ENCODE measurements at regions not wholly inside any gene's neighbourhood (a gene's known extent, or its start where the extent isn't known, plus 50 kb on each side); places are given as distances from the start of the nearest gene placed in this dataset.

GRCh38 chr19:27920774-27921173 lies 1292.2 kb downstream of the UQCRFS1 start (continued):
- no peak for TF ChIP-seq ELF4 (CRISPR knock-in tag; IDR thresholded peaks at IDR 0.05; ENCODE audit: low read depth)
- no peak for TF ChIP-seq EMX1 (CRISPR knock-in tag; IDR thresholded peaks at IDR 0.05)
- no peak for TF ChIP-seq HMGXB4 (CRISPR knock-in tag; IDR thresholded peaks at IDR 0.05)
- TF ChIP-seq JUN (CRISPR knock-in tag; IDR thresholded peaks at IDR 0.05): no peak
- TF ChIP-seq, protein P1, sequence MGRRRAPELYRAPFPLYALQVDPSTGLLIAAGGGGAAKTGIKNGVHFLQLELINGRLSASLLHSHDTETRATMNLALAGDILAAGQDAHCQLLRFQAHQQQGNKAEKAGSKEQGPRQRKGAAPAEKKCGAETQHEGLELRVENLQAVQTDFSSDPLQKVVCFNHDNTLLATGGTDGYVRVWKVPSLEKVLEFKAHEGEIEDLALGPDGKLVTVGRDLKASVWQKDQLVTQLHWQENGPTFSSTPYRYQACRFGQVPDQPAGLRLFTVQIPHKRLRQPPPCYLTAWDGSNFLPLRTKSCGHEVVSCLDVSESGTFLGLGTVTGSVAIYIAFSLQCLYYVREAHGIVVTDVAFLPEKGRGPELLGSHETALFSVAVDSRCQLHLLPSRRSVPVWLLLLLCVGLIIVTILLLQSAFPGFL (CRISPR knock-in tag; IDR thresholded peaks at IDR 0.05; ENCODE audit: borderline replicate concordance): no peak
- no peak for TF ChIP-seq ZNF219 (CRISPR knock-in tag; IDR thresholded peaks at IDR 0.05; ENCODE audit: borderline replicate concordance)

DNA sequence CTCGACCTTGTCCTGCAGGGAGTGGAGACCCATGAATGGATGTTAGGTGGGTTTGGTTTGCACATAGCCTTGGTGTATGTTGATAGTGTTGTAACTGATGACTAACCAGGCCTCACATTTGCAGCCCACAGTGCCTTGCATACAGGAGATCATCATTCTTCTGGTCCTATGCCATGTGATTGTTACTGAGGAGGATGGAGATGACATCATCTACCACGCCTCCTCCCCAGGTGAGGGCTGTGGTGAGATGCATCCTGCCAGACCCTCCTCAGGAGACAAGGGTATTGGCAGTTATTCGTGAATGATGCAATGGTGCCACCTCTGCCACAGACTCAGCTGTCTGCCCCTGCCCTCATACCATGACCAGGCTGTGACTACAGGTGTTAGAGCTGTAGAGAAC lies 1294.1 kb downstream of the UQCRFS1 start:
- Mint-ChIP-seq H3K4me3 (no peak overlapping the region), H3K27ac (no peak overlapping the region), H3K36me3 (peaks cover 61% of the 10 kb centered on the region), H3K9me3 (peaks cover 81% of the 10 kb centered on the region), H3K27me3 (ENCODE audit: low read depth) (no peaks in the 10 kb centered on the region; the same call in 1 of the 2 replicates), H3K4me1 (no peaks in the 10 kb centered on the region)
- TF ChIP-seq IRF1 (CRISPR knock-in tag; IDR thresholded peaks at IDR 0.05): no peak
- TF ChIP-seq ZNF219 (CRISPR knock-in tag; IDR thresholded peaks at IDR 0.05; ENCODE audit: borderline replicate concordance): no peak
- TF ChIP-seq, protein P2, sequence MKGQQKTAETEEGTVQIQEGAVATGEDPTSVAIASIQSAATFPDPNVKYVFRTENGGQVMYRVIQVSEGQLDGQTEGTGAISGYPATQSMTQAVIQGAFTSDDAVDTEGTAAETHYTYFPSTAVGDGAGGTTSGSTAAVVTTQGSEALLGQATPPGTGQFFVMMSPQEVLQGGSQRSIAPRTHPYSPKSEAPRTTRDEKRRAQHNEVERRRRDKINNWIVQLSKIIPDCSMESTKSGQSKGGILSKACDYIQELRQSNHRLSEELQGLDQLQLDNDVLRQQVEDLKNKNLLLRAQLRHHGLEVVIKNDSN (CRISPR knock-in tag; IDR thresholded peaks at IDR 0.05): no peak
- no peak for TF ChIP-seq RELA (CRISPR knock-in tag; IDR thresholded peaks at IDR 0.05; ENCODE audit: borderline replicate concordance)
- TF ChIP-seq JUN (CRISPR knock-in tag; IDR thresholded peaks at IDR 0.05): no peak
- CTCF ChIA-PET: no interaction called here
- no peak for ATAC-seq
- no peak for DNase-seq (ENCODE audit: low spot score)
- POLR2A ChIA-PET: no interaction called here

DNA sequence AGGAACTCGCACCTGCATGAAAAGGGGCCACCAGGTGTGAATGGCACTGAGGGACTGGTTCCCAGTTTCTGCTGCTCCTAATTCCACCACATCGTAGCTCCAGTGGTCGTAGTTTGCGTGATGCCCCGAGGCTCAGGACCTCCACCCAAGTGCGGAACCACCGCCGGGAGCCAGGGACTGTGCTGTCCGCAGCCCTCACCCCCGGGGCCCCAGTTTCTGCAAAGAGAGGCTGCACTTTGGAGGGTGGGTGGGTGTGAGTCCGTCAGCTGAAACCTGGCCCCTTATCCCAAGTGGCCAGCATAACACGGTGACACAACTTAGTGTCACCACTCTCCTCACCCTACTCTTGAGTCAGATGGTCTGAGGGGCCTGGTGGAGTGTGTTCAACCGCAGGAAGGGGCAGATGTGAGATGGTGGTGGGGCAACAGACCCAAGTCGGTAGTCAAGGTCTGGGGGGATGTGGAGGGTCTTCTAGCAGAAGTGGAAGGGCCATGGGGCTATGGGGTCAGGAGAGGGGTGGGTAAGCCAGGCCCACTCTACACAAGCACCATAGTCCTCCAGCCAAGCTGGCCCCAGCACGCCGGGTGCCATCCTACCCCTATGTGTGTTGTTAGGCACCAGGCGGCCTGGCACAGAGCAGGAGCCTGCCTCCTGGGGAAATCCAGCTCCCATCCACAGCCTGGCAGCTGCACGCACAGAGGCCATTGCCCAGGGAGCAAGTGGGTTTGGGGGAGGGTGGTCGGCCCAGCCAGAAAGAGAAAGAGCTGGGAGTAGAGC lies 1301.6 kb downstream of the UQCRFS1 start:
- DNase-seq (ENCODE audit: low spot score) (no peak), ATAC-seq (no peak)
- POLR2A ChIA-PET: no interaction called here
- peaks cover 71% of the 10 kb centered on the region for H3K9me3 Mint-ChIP-seq
- no peak overlapping the region for H3K27ac Mint-ChIP-seq
- H3K4me1 Mint-ChIP-seq: no peaks in the 10 kb centered on the region
- H3K36me3 Mint-ChIP-seq: peaks cover 47% of the 10 kb centered on the region
- CTCF ChIA-PET: no interaction called here
- no peak overlapping the region for H3K4me3 Mint-ChIP-seq
- TF ChIP-seq NFATC4 (CRISPR knock-in tag; IDR thresholded peaks at IDR 0.05): no peak
- no peak for TF ChIP-seq CBFB (CRISPR knock-in tag; IDR thresholded peaks at IDR 0.05; ENCODE audit: low read depth)
- TF ChIP-seq USF2 (CRISPR knock-in tag; IDR thresholded peaks at IDR 0.05): no peak
- TF ChIP-seq ZNF138 (CRISPR knock-in tag; conservative IDR thresholded peaks at IDR 0.05): no peak
- TF ChIP-seq, protein P3, sequence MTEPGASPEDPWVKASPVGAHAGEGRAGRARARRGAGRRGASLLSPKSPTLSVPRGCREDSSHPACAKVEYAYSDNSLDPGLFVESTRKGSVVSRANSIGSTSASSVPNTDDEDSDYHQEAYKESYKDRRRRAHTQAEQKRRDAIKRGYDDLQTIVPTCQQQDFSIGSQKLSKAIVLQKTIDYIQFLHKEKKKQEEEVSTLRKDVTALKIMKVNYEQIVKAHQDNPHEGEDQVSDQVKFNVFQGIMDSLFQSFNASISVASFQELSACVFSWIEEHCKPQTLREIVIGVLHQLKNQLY (CRISPR knock-in tag; IDR thresholded peaks at IDR 0.05): no peak
- TF ChIP-seq, protein P4, sequence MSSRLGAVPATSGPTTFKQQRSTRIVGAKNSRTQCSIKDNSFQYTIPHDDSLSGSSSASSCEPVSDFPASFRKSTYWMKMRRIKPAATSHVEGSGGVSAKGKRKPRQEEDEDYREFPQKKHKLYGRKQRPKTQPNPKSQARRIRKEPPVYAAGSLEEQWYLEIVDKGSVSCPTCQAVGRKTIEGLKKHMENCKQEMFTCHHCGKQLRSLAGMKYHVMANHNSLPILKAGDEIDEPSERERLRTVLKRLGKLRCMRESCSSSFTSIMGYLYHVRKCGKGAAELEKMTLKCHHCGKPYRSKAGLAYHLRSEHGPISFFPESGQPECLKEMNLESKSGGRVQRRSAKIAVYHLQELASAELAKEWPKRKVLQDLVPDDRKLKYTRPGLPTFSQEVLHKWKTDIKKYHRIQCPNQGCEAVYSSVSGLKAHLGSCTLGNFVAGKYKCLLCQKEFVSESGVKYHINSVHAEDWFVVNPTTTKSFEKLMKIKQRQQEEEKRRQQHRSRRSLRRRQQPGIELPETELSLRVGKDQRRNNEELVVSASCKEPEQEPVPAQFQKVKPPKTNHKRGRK (CRISPR knock-in tag; IDR thresholded peaks at IDR 0.05; ENCODE audit: borderline replicate concordance): no peak
- TF ChIP-seq ZNF423 (CRISPR knock-in tag; IDR thresholded peaks at IDR 0.05): no peak
- TF ChIP-seq ATF3 (CRISPR knock-in tag; conservative IDR thresholded peaks at IDR 0.05): no peak
- TF ChIP-seq, protein P5, sequence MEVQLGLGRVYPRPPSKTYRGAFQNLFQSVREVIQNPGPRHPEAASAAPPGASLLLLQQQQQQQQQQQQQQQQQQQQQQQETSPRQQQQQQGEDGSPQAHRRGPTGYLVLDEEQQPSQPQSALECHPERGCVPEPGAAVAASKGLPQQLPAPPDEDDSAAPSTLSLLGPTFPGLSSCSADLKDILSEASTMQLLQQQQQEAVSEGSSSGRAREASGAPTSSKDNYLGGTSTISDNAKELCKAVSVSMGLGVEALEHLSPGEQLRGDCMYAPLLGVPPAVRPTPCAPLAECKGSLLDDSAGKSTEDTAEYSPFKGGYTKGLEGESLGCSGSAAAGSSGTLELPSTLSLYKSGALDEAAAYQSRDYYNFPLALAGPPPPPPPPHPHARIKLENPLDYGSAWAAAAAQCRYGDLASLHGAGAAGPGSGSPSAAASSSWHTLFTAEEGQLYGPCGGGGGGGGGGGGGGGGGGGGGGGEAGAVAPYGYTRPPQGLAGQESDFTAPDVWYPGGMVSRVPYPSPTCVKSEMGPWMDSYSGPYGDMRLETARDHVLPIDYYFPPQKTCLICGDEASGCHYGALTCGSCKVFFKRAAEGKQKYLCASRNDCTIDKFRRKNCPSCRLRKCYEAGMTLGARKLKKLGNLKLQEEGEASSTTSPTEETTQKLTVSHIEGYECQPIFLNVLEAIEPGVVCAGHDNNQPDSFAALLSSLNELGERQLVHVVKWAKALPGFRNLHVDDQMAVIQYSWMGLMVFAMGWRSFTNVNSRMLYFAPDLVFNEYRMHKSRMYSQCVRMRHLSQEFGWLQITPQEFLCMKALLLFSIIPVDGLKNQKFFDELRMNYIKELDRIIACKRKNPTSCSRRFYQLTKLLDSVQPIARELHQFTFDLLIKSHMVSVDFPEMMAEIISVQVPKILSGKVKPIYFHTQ (CRISPR knock-in tag; IDR thresholded peaks at IDR 0.05): no peak
- no peak for TF ChIP-seq ELF4 (CRISPR knock-in tag; IDR thresholded peaks at IDR 0.05; ENCODE audit: low read depth)
- TF ChIP-seq CDX4 (CRISPR knock-in tag; IDR thresholded peaks at IDR 0.05; ENCODE audit: borderline replicate concordance): no peak
- H3K27me3 Mint-ChIP-seq (ENCODE audit: low read depth): peaks cover 6% of the 10 kb centered on the region; the same call in 1 of the 2 replicates

Measured in WTC11 (cell line).